ENCODE measurements at regions not wholly inside any gene's neighbourhood (a gene's known extent, or its start where the extent isn't known, plus 50 kb on each side); places are given as distances from the start of the nearest gene placed in this dataset.

GRCh38 chr3:31100519-31100918 is 206.1 kb upstream of the GADL1 start:
- TF ChIP-seq CTCF (IDR thresholded peaks at IDR 0.05; ENCODE audit: extremely low read depth in 1 of 2, insufficient read depth in 1 of 2, low read depth in 1 of 2, low read length in 2 of 2) (no peak), EZH2 (IDR thresholded peaks at IDR 0.05; ENCODE audit: borderline replicate concordance, low read depth, low read length, severe bottlenecking) (no peak), POLR2A (IDR thresholded peaks at IDR 0.05; ENCODE audit: low read depth, low read length) (no peak), POLR2AphosphoS5 (IDR thresholded peaks at IDR 0.05; ENCODE audit: insufficient read depth, low read depth, low read length) (no peak), FOS (IDR thresholded peaks at IDR 0.05; ENCODE audit: borderline replicate concordance, insufficient read depth, low read length) (no peak), MAX (IDR thresholded peaks at IDR 0.05; ENCODE audit: insufficient read depth, insufficient read length) (no peak)

Measured in endothelial cell of umbilical vein (primary cell).